ENCODE measurements at regions not wholly inside any gene's neighbourhood (a gene's known extent, or its start where the extent isn't known, plus 50 kb on each side); places are given as distances from the start of the nearest gene placed in this dataset.

DNA sequence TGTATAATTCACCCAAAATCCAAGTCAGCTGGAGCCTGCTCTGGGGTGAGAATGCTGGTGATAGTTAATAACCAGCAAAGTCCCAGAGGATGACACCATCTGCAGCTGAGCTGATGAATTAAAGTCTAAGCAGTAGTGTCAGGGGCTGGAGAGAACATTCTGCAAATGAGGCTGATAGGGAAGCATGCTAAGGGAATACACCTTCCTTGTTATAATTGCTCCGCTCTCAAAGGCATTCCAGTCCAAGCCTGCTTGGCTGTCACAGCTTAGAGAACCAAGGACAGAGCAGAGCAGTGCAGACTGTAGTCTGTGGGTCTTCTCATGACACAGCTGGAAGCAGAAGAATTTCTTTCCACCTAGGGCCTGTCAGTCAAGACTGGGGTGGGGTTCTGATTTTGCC lies 283.1 kb downstream of the SIPA1L2 start:
- TF ChIP-seq GATA3 (IDR thresholded peaks at IDR 0.05; ENCODE audit: low read depth, low read length) (no peak), GATA2 (IDR thresholded peaks at IDR 0.05; ENCODE audit: low read depth, low read length) (no peak)

Measured in SH-SY5Y (cell line).